PC-9 (cell line): ENCODE measurements at regions not wholly inside any gene's neighbourhood (a gene's known extent, or its start where the extent isn't known, plus 50 kb on each side); places are given as distances from the start of the nearest gene placed in this dataset.

ENCODE experiments used
- BruUV-seq: library from RNA; stranded (reverse); fragments of 400-500 nt; replicated peaks from 2 replicates; lab custom pipeline; 2021; lab: Mats Ljungman, UMichigan
- CTCF ChIA-PET: fragments of 300-600 bp; sonication (Branson Sonifier 250); formaldehyde crosslinking; loops from one replicate; lab custom pipeline; 2022; ENCODE audit warnings: antibody characterized with exemption; lab: Charles Lee
- POLR2A ChIA-PET: fragments of 300-600 bp; sonication (Branson Sonifier 250); formaldehyde crosslinking; loops from one replicate; lab custom pipeline; 2022; ENCODE audit warnings: antibody characterized with exemption; ENCODE audit not compliant: unreplicated experiment; lab: Charles Lee
- DNase-seq, 2 experiments: peaks; one replicate each; pipeline versions ENCODE4 v3.0.0 to v3.0.0-alpha.2; 2015 to 2022; ENCODE audit warnings: mixed read lengths in 1 of 2
- H2AFZ ChIP-seq: fragments of 200-600 bp; sonication (generic); 2 replicates; pipeline ENCODE4 v1.8.1; 2017; ENCODE audit warnings: antibody characterized with exemption
- H3F3A ChIP-seq: fragments of 200-600 bp; sonication (generic); 2 replicates; pipeline ENCODE4 v1.8.1; 2017; ENCODE audit warnings: antibody characterized with exemption, mild to moderate bottlenecking, low read depth; ENCODE audit not compliant: insufficient read depth
- H3K27ac ChIP-seq: fragments of 200-600 bp; sonication (generic); 2 replicates; pipeline ENCODE4 v1.6.1; 2016; ENCODE audit warnings: mixed run types
- H3K27me3 ChIP-seq: fragments of 200-600 bp; sonication (generic); 2 replicates; pipeline ENCODE4 v1.6.1; 2016; ENCODE audit warnings: low read depth, mixed run types; ENCODE audit not compliant: insufficient read depth
- H3K36me3 ChIP-seq: fragments of 200-600 bp; sonication (generic); 2 replicates; pipeline ENCODE4 v1.6.1; 2016; ENCODE audit warnings: low read depth, mixed run types
- H3K4me1 ChIP-seq: fragments of 200-600 bp; sonication (generic); replicated peaks from 2 replicates; pipeline ENCODE4 v1.6.1; 2016; ENCODE audit warnings: mixed run types; ENCODE audit not compliant: insufficient read depth
- H3K4me2 ChIP-seq: fragments of 200-600 bp; sonication (generic); 2 replicates; pipeline ENCODE4 v1.6.1; 2017; ENCODE audit warnings: mixed run types
- H3K4me3 ChIP-seq: fragments of 200-600 bp; sonication (generic); 2 replicates; pipeline ENCODE4 v1.6.1; 2016; ENCODE audit warnings: mixed run types
- H3K79me2 ChIP-seq: fragments of 200-600 bp; sonication (generic); 2 replicates; pipeline ENCODE4 v1.6.1; 2017; ENCODE audit warnings: low read depth, mixed run types
- H3K9me2 ChIP-seq: fragments of 200-600 bp; sonication (generic); 2 replicates; pipeline ENCODE4 v1.8.1; 2017; ENCODE audit warnings: mild to moderate bottlenecking; ENCODE audit not compliant: insufficient read depth
- H3K9me3 ChIP-seq: fragments of 200-600 bp; sonication (generic); 2 replicates; pipeline ENCODE4 v1.8.1; 2016; ENCODE audit warnings: low read depth; ENCODE audit not compliant: insufficient read depth
- H4K20me1 ChIP-seq: fragments of 200-600 bp; sonication (generic); 2 replicates; pipeline ENCODE4 v1.8.1; 2017; ENCODE audit not compliant: insufficient read depth
- EZH2 ChIP-seq: fragments of 200-600 bp; sonication (generic); IDR thresholded peaks from 2 replicates; pipeline ENCODE4 v1.8.0; 2017; ENCODE audit warnings: antibody characterized with exemption, low read depth
- intact Hi-C: fragments of 100-400 bp; cut with micrococcal nuclease; formaldehyde crosslinking; loops from one replicate; pipeline ENCODE4 v1.10.0; 2022; ENCODE audit not compliant: unreplicated experiment
- TF ChIP-seq, protein P1 (sequence below): fragments of 200-600 bp; sonication (generic); conservative IDR thresholded peaks from 2 replicates; pipeline ENCODE4 v1.6.1; 2017; ENCODE audit warnings: mixed run types, antibody characterized with exemption, mild to moderate bottlenecking, moderate library complexity

DNA sequence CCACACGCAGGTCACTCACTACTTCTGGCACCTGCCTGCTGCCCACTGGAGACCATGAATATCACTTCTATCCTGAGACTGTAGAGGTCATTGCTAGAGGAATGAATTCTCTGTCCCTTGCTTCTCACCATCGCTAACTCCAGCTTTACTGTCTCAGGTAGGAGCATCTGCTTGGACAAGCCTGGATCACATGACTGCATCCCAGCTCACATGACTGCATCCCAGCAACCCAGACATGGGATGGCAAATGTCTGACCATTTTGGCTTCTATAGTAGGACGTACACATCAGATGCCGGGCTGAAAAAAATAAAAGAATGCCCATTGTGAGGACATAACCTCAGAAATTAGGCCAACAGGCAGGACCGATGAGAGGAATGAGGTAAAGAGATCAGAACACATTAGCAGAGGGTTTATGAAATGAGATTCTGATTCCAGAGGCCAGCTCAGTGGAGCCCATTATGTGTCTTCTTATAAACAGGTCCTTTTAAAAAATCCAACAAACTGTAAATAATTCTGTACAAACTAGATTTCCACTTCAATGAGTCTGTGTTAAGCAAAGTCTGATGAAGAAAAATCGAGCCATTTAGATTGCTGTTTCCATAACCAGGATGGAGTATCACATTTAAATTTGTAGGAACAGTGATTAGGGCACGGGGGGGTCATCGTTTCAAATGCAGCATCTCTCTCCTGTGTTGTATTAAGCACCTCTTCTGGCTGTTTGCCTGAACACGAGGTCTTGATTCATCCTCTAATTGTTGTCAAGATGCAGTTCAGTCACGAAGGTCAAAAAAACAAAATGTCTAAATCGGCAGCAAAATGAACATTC is 126.7 kb downstream of the MTHFS start:
- H3K27ac ChIP-seq = no peak overlapping the region
- H3K4me2 ChIP-seq = no peak overlapping the region
- no peaks in the 10 kb centered on the region; the same call in 1 of the 2 replicates for H3K9me2 ChIP-seq
- TF ChIP-seq EZH2 = no peak
- TF ChIP-seq, protein P1, sequence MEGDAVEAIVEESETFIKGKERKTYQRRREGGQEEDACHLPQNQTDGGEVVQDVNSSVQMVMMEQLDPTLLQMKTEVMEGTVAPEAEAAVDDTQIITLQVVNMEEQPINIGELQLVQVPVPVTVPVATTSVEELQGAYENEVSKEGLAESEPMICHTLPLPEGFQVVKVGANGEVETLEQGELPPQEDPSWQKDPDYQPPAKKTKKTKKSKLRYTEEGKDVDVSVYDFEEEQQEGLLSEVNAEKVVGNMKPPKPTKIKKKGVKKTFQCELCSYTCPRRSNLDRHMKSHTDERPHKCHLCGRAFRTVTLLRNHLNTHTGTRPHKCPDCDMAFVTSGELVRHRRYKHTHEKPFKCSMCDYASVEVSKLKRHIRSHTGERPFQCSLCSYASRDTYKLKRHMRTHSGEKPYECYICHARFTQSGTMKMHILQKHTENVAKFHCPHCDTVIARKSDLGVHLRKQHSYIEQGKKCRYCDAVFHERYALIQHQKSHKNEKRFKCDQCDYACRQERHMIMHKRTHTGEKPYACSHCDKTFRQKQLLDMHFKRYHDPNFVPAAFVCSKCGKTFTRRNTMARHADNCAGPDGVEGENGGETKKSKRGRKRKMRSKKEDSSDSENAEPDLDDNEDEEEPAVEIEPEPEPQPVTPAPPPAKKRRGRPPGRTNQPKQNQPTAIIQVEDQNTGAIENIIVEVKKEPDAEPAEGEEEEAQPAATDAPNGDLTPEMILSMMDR = no peak
- intact Hi-C loops = no loop called here
- no peaks in the 10 kb centered on the region for H3K4me1 ChIP-seq
- BruUV-seq = no TSS peak
- no peaks in the 10 kb centered on the region for H3F3A ChIP-seq
- no peaks in the 10 kb centered on the region for H3K9me3 ChIP-seq
- peaks cover 20% of the 10 kb centered on the region; the same call in 1 of the 2 replicates for H3K27me3 ChIP-seq
- H3K79me2 ChIP-seq = no peaks in the 10 kb centered on the region
- no peak overlapping the region for H3K4me3 ChIP-seq
- ChIA-PET CTCF (no interaction called here), POLR2A (no interaction called here)
- H4K20me1 ChIP-seq = no peaks in the 10 kb centered on the region
- H3K36me3 ChIP-seq = no peaks in the 10 kb centered on the region
- no peak for DNase-seq
- no peak overlapping the region for H2AFZ ChIP-seq

DNA sequence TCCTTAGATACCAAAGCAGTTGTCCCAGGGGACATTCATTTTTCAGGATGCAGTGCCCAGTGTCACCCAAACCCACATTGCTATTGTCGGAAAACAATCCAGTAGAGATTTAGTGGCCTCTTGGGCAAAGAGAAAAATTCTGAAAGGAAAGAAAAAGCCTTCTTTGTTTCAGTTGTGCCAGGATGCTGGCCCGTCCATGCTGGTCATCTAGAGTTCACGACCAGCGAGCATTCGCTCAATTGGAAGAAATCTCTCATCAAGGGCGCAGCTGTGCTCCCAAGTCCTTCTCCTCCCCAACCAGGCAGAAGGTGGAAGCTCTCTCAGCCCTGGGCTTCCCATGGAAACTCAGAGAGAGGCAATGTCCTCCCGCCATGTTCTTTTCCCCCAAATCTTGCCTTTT is 123.7 kb downstream of the MTHFS start:
- no TSS peak for BruUV-seq
- H3K9me2 ChIP-seq = no peaks in the 10 kb centered on the region
- intact Hi-C loops = no loop called here
- DNase-seq = no peak
- H4K20me1 ChIP-seq = no peaks in the 10 kb centered on the region
- H3K4me2 ChIP-seq = no peak overlapping the region
- TF ChIP-seq EZH2 = no peak
- TF ChIP-seq, protein P1 = no peak
- no peaks in the 10 kb centered on the region for H3K79me2 ChIP-seq
- H3K27ac ChIP-seq = no peak overlapping the region
- no peaks in the 10 kb centered on the region for H3F3A ChIP-seq
- no peak overlapping the region for H3K4me3 ChIP-seq
- no peaks in the 10 kb centered on the region for H3K9me3 ChIP-seq
- no peaks in the 10 kb centered on the region for H3K4me1 ChIP-seq
- peaks cover 9% of the 10 kb centered on the region; the same call in 1 of the 2 replicates for H3K27me3 ChIP-seq
- no peaks in the 10 kb centered on the region for H3K36me3 ChIP-seq
- ChIA-PET POLR2A (no interaction called here), CTCF (no interaction called here)
- no peak overlapping the region for H2AFZ ChIP-seq

DNA sequence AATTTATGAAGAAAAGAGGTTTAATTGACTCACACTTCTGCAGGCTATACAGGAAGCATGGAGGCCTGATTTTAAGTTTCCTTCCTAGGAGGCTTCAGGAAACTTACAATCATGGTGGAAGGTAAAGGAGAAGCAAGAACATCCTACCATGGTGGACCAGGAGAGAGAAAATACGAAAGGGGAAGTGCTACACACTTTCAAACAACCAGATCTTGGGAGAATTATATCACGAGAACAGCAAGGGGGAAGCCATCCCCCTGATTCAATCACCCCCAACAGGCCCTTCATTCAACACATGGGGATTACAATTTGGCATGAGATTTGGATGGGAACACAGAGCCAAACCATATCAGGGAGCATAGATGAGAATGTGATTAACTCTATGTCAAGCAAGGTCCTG is 121.0 kb downstream of the MTHFS start:
- Histone ChIP-seq H2AFZ (no peak overlapping the region), H3K4me2 (no peak overlapping the region), H3K27me3 (peaks cover 9% of the 10 kb centered on the region; the same call in 1 of the 2 replicates), H3K27ac (no peak overlapping the region), H3K4me3 (no peak overlapping the region), H3K79me2 (no peaks in the 10 kb centered on the region), H3K9me3 (no peaks in the 10 kb centered on the region), H3K4me1 (no peaks in the 10 kb centered on the region), H3F3A (no peaks in the 10 kb centered on the region), H3K9me2 (no peaks in the 10 kb centered on the region), H4K20me1 (no peaks in the 10 kb centered on the region), H3K36me3 (no peaks in the 10 kb centered on the region)
- TF ChIP-seq EZH2 = no peak
- TF ChIP-seq, protein P1 = no peak
- DNase-seq = no peak
- intact Hi-C loops = no loop called here
- no TSS peak for BruUV-seq
- CTCF ChIA-PET = no interaction called here
- POLR2A ChIA-PET = no interaction called here
